Fibroblast of the aortic adventitia (primary cell): ENCODE measurements at regions not wholly inside any gene's neighbourhood (a gene's known extent, or its start where the extent isn't known, plus 50 kb on each side); places are given as distances from the start of the nearest gene placed in this dataset.

Experiments used
- DNase-seq: peaks from one replicate; pipeline ENCODE4 v3.0.0-alpha.2; 2010; ENCODE audit warnings: low read depth
- H3K4me3 ChIP-seq: 2 replicates; pipeline ENCODE4 v1.5.1; 2011; ENCODE audit warnings: low read depth, mild to moderate bottlenecking, control low read depth, low read length, moderate library complexity
- CTCF ChIP-seq: IDR thresholded peaks from 2 replicates; pipeline ENCODE4 v1.5.1; 2011; ENCODE audit warnings: mild to moderate bottlenecking, low read length, control low read depth, inconsistent platforms; ENCODE audit not compliant: insufficient read depth

GRCh38 chr2:64327129-64327509, 126.8 kb upstream of the LGALSL start:
- H3K4me3 ChIP-seq, result no peak overlapping the region
- no peak for TF ChIP-seq CTCF
- DNase-seq, result no peak

GRCh38 chr2:64327510-64328414, 126.2 kb upstream of the LGALSL start:
- DNase-seq, result no peak
- TF ChIP-seq CTCF, result peak; percentile 19
- no peak overlapping the region for H3K4me3 ChIP-seq

- TF ChIP-seq CTCF, result no peak
- H3K4me3 ChIP-seq, result no peak overlapping the region
- DNase-seq, result no peak
Measured at GRCh38 chr2:64328415-64328722, 125.6 kb upstream of the LGALSL start.

- no peak for TF ChIP-seq CTCF
- H3K4me3 ChIP-seq, result no peak overlapping the region
- DNase-seq, result no peak
Measured at GRCh38 chr2:64328756-64329155, 125.2 kb upstream of the LGALSL start.

GRCh38 chr2:64329848-64330247, 124.1 kb upstream of the LGALSL start:
- peak; percentile 13 for TF ChIP-seq CTCF
- H3K4me3 ChIP-seq, result no peak overlapping the region
- DNase-seq, result peak; percentile 71

GRCh38 chr2:64330281-64331113, 123.5 kb upstream of the LGALSL start:
- H3K4me3 ChIP-seq, result peak overlapping the region; percentile 59
- TF ChIP-seq CTCF, result peak; percentile 87
- peak; percentile 96 for DNase-seq
